Keratinocyte (primary cell): ENCODE measurements at regions not wholly inside any gene's neighbourhood (a gene's known extent, or its start where the extent isn't known, plus 50 kb on each side); places are given as distances from the start of the nearest gene placed in this dataset.

Experiments used
- DNase-seq: peaks from one replicate; pipeline ENCODE4 v3.0.0-alpha.2; 2011; ENCODE audit warnings: low read depth, missing footprints, low spot score
- FAIRE-seq: peaks from 2 replicates; lab custom pipeline; 2011; peaks lifted over from hg19 to GRCh38; lab: Jason Lieb, UNC
- H2AFZ ChIP-seq: 2 replicates; pipeline ENCODE4 v1.6.0; 2012; ENCODE audit warnings: low read length, control low read depth, inconsistent platforms; ENCODE audit not compliant: control insufficient read depth
- H3K27ac ChIP-seq: 2 replicates; pipeline ENCODE4 v1.5.1; 2011; ENCODE audit warnings: low read length; ENCODE audit not compliant: control insufficient read depth, insufficient read depth
- H3K27me3 ChIP-seq: 3 replicates; pipeline ENCODE4 v1.6.0; 2011; ENCODE audit warnings: low read length; ENCODE audit not compliant: control insufficient read depth, insufficient read depth; ENCODE audit errors: extremely low read depth
- H3K36me3 ChIP-seq, 2 experiments: 2 replicates in 1 of 2; 3 replicates in 1 of 2; pipeline ENCODE4 v1.5.1; 2011; ENCODE audit warnings: low read length in 2 of 2, mild to moderate bottlenecking in 1 of 2; ENCODE audit not compliant: control insufficient read depth in 2 of 2, insufficient read depth in 2 of 2; ENCODE audit errors: extremely low read depth in 1 of 2
- H3K4me1 ChIP-seq: 3 replicates; pipeline ENCODE4 v1.5.1; 2011; ENCODE audit warnings: low read length; ENCODE audit not compliant: control insufficient read depth, insufficient read depth; ENCODE audit errors: extremely low read depth
- H3K4me2 ChIP-seq: 3 replicates; pipeline ENCODE4 v1.6.0; 2011; ENCODE audit warnings: low read depth, low read length; ENCODE audit not compliant: control insufficient read depth, insufficient read depth; ENCODE audit errors: extremely low read depth
- H3K4me3 ChIP-seq, 3 experiments: fragments of 200-600 bp in 1 of 3; sonication (generic) in 1 of 3; 2 replicates in 2 of 3; 3 replicates in 1 of 3; pipeline ENCODE4 v1.5.1; 2011 to 2016; ENCODE audit warnings: low read length in 3 of 3, mild to moderate bottlenecking in 3 of 3, control low read depth in 2 of 3, inconsistent platforms in 1 of 3, low read depth in 1 of 3, mixed read lengths in 1 of 3, mixed run types in 1 of 3, moderate library complexity in 1 of 3; ENCODE audit not compliant: control insufficient read depth in 2 of 3, insufficient read depth in 2 of 3; ENCODE audit errors: extremely low read depth in 1 of 3
- H3K79me2 ChIP-seq: 2 replicates; pipeline ENCODE4 v1.6.0; 2012; ENCODE audit warnings: low read length; ENCODE audit not compliant: control insufficient read depth, insufficient read depth
- H3K9ac ChIP-seq: 3 replicates; pipeline ENCODE4 v1.6.0; 2011; ENCODE audit warnings: low read length; ENCODE audit not compliant: control insufficient read depth, insufficient read depth; ENCODE audit errors: extremely low read depth
- H3K9me1 ChIP-seq: 3 replicates; pipeline ENCODE4 v1.6.0; 2011; ENCODE audit warnings: low read length; ENCODE audit not compliant: control insufficient read depth, insufficient read depth; ENCODE audit errors: extremely low read depth
- H3K9me3 ChIP-seq: 2 replicates; pipeline ENCODE4 v1.5.1; 2012; ENCODE audit warnings: low read depth, low read length; ENCODE audit not compliant: control insufficient read depth
- H4K20me1 ChIP-seq: 3 replicates; pipeline ENCODE4 v1.6.0; 2011; ENCODE audit warnings: low read length; ENCODE audit not compliant: control insufficient read depth, insufficient read depth; ENCODE audit errors: extremely low read depth
- CTCF ChIP-seq, 3 experiments: IDR thresholded peaks in 1 of 3; conservative IDR thresholded peaks in 1 of 3; optimal IDR thresholded peaks in 1 of 3; 2 replicates in 2 of 3; 3 replicates in 1 of 3; pipeline versions ENCODE3 to v1.5.1; 2011; ENCODE audit warnings: low read length in 3 of 3, mild to moderate bottlenecking in 3 of 3, moderate library complexity in 2 of 3, control low read depth in 1 of 3, inconsistent platforms in 1 of 3; ENCODE audit not compliant: insufficient read depth in 2 of 3; ENCODE audit errors: extremely low read depth in 1 of 3
- EZH2 ChIP-seq: IDR thresholded peaks from one replicate; pipeline ENCODE4 v1.6.1; 2012; ENCODE audit warnings: inconsistent platforms, mild to moderate bottlenecking, low read length, moderate library complexity
- dilution Hi-C: fragments of 300-500 bp; cut with MboI; formaldehyde crosslinking; loops from one replicate; pipeline ENCODE4 v1.7.0; 2020; ENCODE audit warnings: low sequenced_read_pairs; ENCODE audit not compliant: extremely low pct_ligation_motif_present

- Histone ChIP-seq H3K27me3 (no peaks in the 10 kb centered on the region), H4K20me1 (no peaks in the 10 kb centered on the region), H3K9ac (no peak overlapping the region), H3K79me2 (no peaks in the 10 kb centered on the region), H3K9me3 (no peaks in the 10 kb centered on the region), H3K36me3 (no peaks in the 10 kb centered on the region), H3K9me1 (no peaks in the 10 kb centered on the region), H2AFZ (no peak overlapping the region), H3K27ac (no peak overlapping the region), H3K4me3 (no peak overlapping the region), H3K4me1 (no peaks in the 10 kb centered on the region), H3K4me2 (no peak overlapping the region)
- no peak for DNase-seq
- no peak for FAIRE-seq
- no peak for TF ChIP-seq CTCF (optimal IDR thresholded peaks at IDR 0.05 in 1 of 3, IDR thresholded peaks at IDR 0.05 in 1 of 3, conservative IDR thresholded peaks at IDR 0.05 in 1 of 3; ENCODE audit: extremely low read depth in 1 of 3, insufficient read depth in 2 of 3, low read length in 3 of 3)
- no peak for TF ChIP-seq EZH2
- dilution Hi-C loops, result no loop called here
Measured at GRCh38 chrX:22698151-22698550, 301.6 kb upstream of the DDX53 start.

- no peak overlapping the region for H3K4me3 ChIP-seq
- no peak for FAIRE-seq
- no peaks in the 10 kb centered on the region for H3K9me1 ChIP-seq
- H3K27ac ChIP-seq, result no peak overlapping the region
- no peak overlapping the region for H2AFZ ChIP-seq
- dilution Hi-C loops, result no loop called here
- H3K9ac ChIP-seq, result no peak overlapping the region
- no peaks in the 10 kb centered on the region for H3K9me3 ChIP-seq
- no peaks in the 10 kb centered on the region for H3K4me1 ChIP-seq
- no peak for TF ChIP-seq CTCF (optimal IDR thresholded peaks at IDR 0.05 in 1 of 3, IDR thresholded peaks at IDR 0.05 in 1 of 3, conservative IDR thresholded peaks at IDR 0.05 in 1 of 3; ENCODE audit: extremely low read depth in 1 of 3, insufficient read depth in 2 of 3, low read length in 3 of 3)
- no peak for TF ChIP-seq EZH2
- H3K27me3 ChIP-seq, result no peaks in the 10 kb centered on the region
- no peak for DNase-seq
- no peaks in the 10 kb centered on the region for H3K79me2 ChIP-seq
- no peaks in the 10 kb centered on the region for H4K20me1 ChIP-seq
- no peaks in the 10 kb centered on the region for H3K36me3 ChIP-seq
- no peak overlapping the region for H3K4me2 ChIP-seq
Measured at GRCh38 chrX:22699581-22700091, 300.1 kb upstream of the DDX53 start.
